Sciatic nerve (tissue), 2 donors: ENCODE measurements at regions not wholly inside any gene's neighbourhood (a gene's known extent, or its start where the extent isn't known, plus 50 kb on each side); places are given as distances from the start of the nearest gene placed in this dataset.
"Not testable (repeated sequence)": the region's sequence is repeated elsewhere in the genome, so short reads cannot be mapped to it uniquely, and the experiment has no call there.

ENCODE experiments used
- ATAC-seq: fragments of 200-7000 bp; cut with Tn5 transposase; one replicate; pipeline ENCODE4 v1.9.1; 2020; ENCODE audit warnings: mild to moderate bottlenecking, moderate library complexity
- DNase-seq: peaks from one replicate; pipeline ENCODE4 v3.0.0-alpha.2; 2020; ENCODE audit warnings: low spot score
- intact Hi-C: fragments of 100-400 bp; cut with DNase I; formaldehyde crosslinking; loops from one replicate; pipeline ENCODE4 v1.14.2; 2022
- donor health status: DM: no; HTN: no; CAD: no.
- donor health status: DM: no; HTN: no; CAD: no.

GRCh38 chr2:20949256-20949655, 94.6 kb downstream of the APOB start:
- DNase-seq, result no peak

GRCh38 chr2:20946468-20946867, 97.4 kb downstream of the APOB start:
- ATAC-seq (no peak), DNase-seq (no peak)
- intact Hi-C loops, result no loop called here

More at GRCh38 chr2:20949256-20949655, 94.6 kb downstream of the APOB start:
- no peak for ATAC-seq
- intact Hi-C loops, result no loop called here

- intact Hi-C loops, ATAC-seq, DNase-seq: not testable (repeated sequence)
Observed at GRCh38 chr2:20943721-20944120, 100.2 kb downstream of the APOB start.

GRCh38 chr2:20942646-20943125, 101.2 kb downstream of the APOB start:
- peak; percentile 74 for ATAC-seq
- intact Hi-C loops, result no loop called here
- DNase-seq, result no peak

GRCh38 chr2:20940856-20941255, 103.0 kb downstream of the APOB start:
- ATAC-seq (no peak), DNase-seq (no peak)
- intact Hi-C loops, result no loop called here

- intact Hi-C loops, result no loop called here
- ATAC-seq, result no peak
Observed at GRCh38 chr2:20939931-20940795, 103.7 kb downstream of the APOB start.

GRCh38 chr2:20937353-20937752, 106.5 kb downstream of the APOB start:
- intact Hi-C loops, result no loop called here
- no peak for ATAC-seq

More at GRCh38 chr2:20939931-20940795, 103.7 kb downstream of the APOB start:
- DNase-seq, result no peak

GRCh38 chr2:20935168-20935775, 108.6 kb downstream of the APOB start:
- DNase-seq, result no peak
- ATAC-seq, result no peak
- intact Hi-C loops, result no loop called here

More at GRCh38 chr2:20937353-20937752, 106.5 kb downstream of the APOB start:
- DNase-seq, result no peak

GRCh38 chr2:20934236-20934635, 109.6 kb downstream of the APOB start:
- DNase-seq (no peak), ATAC-seq (no peak)
- intact Hi-C loops, result no loop called here

GRCh38 chr2:20933714-20934113, 110.2 kb downstream of the APOB start:
- ATAC-seq (no peak), DNase-seq (no peak)
- intact Hi-C loops, result no loop called here

- no peak for DNase-seq
- no peak for ATAC-seq
- intact Hi-C loops, result no loop called here
Observed at GRCh38 chr2:20931346-20931745, 108.4 kb upstream of the LDAH start.

GRCh38 chr2:20930928-20931327, 108.0 kb upstream of the LDAH start:
- ATAC-seq (peak; percentile 44), DNase-seq (no peak)
- intact Hi-C loops, result no loop called here

GRCh38 chr2:20929721-20930120, 106.8 kb upstream of the LDAH start:
- ATAC-seq, result no peak
- intact Hi-C loops, result no loop called here
- no peak for DNase-seq

- intact Hi-C loops, result no loop called here
- DNase-seq (no peak), ATAC-seq (no peak)
Observed at GRCh38 chr2:20928617-20929016, 105.7 kb upstream of the LDAH start.

- ATAC-seq (no peak), DNase-seq (no peak)
- intact Hi-C loops, result no loop called here
Observed at GRCh38 chr2:20925265-20925889, 102.5 kb upstream of the LDAH start.

- no peak for ATAC-seq
- intact Hi-C loops, result no loop called here
- no peak for DNase-seq
Observed at GRCh38 chr2:20919297-20919800, 96.4 kb upstream of the LDAH start.

- intact Hi-C loops, result no loop called here
- DNase-seq (no peak), ATAC-seq (peak; percentile 39)
Observed at GRCh38 chr2:20917719-20918572, 95.0 kb upstream of the LDAH start.

GRCh38 chr2:20917287-20917660, 94.4 kb upstream of the LDAH start:
- DNase-seq (no peak), ATAC-seq (peak; percentile 39)
- intact Hi-C loops, result no loop called here
